ENCODE measurements at regions not wholly inside any gene's neighbourhood (a gene's known extent, or its start where the extent isn't known, plus 50 kb on each side); places are given as distances from the start of the nearest gene placed in this dataset.

GRCh38 chr6:74057326-74057725 is 361.3 kb downstream of the CD109 start:
- no peak overlapping the region for H3K4me3 ChIP-seq (ENCODE audit: low read depth, low read length)
- no peaks in the 10 kb centered on the region for H3K36me3 ChIP-seq
- H3K4me1 ChIP-seq = no peaks in the 10 kb centered on the region
- no peaks in the 10 kb centered on the region; the same call in 1 of the 2 replicates for H3K9me3 ChIP-seq
- DNase-seq = no peak
- TF ChIP-seq CTCF (IDR thresholded peaks at IDR 0.05; ENCODE audit: low read depth, low read length) = no peak
- no peaks in the 10 kb centered on the region for H3K27me3 ChIP-seq

DNA sequence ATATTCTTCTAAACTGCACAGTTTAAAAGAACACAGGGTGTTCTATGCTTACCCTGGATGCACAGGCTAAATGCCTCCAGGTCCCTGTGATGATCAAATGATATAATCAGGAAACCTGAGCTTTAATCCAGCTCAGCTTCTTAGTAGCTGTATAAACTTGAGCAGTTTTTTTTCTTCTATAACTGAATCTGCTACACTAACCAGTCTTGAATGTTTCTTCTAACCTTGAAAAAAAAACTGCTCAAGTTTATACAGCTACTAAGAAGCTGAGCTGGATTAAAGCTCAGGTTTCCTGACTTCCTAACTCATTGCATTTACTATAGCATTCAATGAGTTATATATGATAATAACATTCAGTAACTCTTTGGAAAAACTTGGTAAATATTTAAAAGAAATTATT is 358.2 kb downstream of the CD109 start:
- Histone ChIP-seq H3K9me3 (no peaks in the 10 kb centered on the region; the same call in 1 of the 2 replicates), H3K4me1 (no peaks in the 10 kb centered on the region), H3K4me3 (ENCODE audit: low read depth, low read length) (no peak overlapping the region), H3K36me3 (no peaks in the 10 kb centered on the region), H3K27me3 (no peaks in the 10 kb centered on the region)
- DNase-seq = no peak
- TF ChIP-seq CTCF (IDR thresholded peaks at IDR 0.05; ENCODE audit: low read depth, low read length) = no peak

DNA sequence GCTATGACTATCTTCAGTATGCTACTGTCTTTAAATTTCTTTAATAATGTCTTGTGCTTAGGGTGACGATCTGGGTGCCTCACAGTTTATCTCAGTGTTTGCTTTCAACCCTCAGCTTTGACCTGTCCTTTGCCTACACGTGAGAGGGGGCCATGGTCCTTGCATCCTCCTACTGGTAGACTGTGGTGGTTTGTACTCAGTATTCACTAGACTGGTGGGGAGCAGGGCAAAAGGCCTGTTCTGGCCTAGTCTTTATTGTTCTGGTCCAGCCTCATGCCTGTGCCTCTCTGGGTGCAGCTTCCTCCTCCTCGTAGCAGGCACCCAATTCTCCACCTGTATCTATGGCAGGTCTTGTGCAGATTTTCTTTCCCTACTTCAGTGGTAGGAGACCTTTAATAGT is 354.9 kb downstream of the CD109 start:
- Histone ChIP-seq H3K4me1 (no peaks in the 10 kb centered on the region), H3K9me3 (no peaks in the 10 kb centered on the region), H3K4me3 (ENCODE audit: low read depth, low read length) (no peak overlapping the region), H3K27me3 (no peaks in the 10 kb centered on the region), H3K36me3 (no peaks in the 10 kb centered on the region)
- no peak for TF ChIP-seq CTCF (IDR thresholded peaks at IDR 0.05; ENCODE audit: low read depth, low read length)
- DNase-seq = no peak

DNA sequence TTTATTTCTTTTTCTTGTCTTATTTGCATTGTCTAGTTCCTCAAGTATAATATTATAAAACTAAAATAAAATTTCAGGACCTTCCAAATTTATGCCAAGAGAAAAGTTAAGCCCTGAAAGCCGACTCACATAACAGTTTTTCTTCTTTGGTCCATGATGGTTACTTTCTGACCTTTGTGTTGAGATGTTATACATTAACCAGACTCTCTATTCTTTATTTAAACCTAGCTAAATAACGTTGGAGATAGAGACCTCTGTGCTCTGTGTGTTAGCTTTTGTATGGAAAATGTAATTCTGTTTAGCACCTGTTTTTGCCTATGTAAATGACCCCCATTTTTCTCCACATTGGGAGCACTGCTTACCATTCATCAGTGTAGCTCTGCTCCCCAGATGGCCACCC is 352.4 kb downstream of the CD109 start:
- Histone ChIP-seq H3K4me1 (no peaks in the 10 kb centered on the region), H3K4me3 (ENCODE audit: low read depth, low read length) (no peak overlapping the region), H3K36me3 (no peaks in the 10 kb centered on the region), H3K27me3 (no peaks in the 10 kb centered on the region), H3K9me3 (no peaks in the 10 kb centered on the region)
- TF ChIP-seq CTCF (IDR thresholded peaks at IDR 0.05; ENCODE audit: low read depth, low read length) = no peak
- DNase-seq = no peak

DNA sequence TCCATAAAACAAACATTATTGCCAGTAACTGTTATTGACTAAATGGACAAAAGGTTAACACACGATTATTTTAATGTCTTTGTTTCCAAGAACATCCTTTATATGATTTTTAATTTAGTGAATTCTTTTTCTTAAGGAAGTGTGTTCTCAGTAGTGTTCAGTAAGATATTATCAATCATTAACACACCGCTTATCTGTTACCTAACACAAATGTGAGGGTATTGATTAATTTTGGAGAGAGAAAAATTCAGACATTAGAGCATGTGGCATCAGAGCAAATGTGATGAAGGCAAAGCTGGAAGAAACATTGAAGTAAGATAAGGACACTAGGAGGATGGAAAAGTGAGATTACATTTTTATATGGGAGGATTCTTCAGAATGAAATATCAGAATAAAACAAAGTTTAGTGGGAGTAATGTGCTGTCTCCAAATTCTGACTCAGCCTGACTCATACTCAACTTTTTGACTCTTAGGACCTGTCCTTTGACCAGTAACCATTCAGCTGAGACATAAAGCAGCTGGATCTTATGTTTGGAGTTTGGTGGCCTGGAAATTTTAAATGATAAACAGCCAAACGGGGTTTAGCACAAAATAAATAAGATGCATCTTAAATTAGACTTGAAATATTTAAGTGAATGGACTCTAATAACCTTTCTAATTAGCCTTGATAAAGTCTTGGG is 348.6 kb downstream of the CD109 start:
- Histone ChIP-seq H3K4me3 (ENCODE audit: low read depth, low read length) (no peak overlapping the region), H3K4me1 (no peaks in the 10 kb centered on the region), H3K36me3 (no peaks in the 10 kb centered on the region), H3K27me3 (no peaks in the 10 kb centered on the region), H3K9me3 (no peaks in the 10 kb centered on the region)
- no peak for TF ChIP-seq CTCF (IDR thresholded peaks at IDR 0.05; ENCODE audit: low read depth, low read length)
- DNase-seq = no peak

GRCh38 chr6:74041420-74041819 is 345.4 kb downstream of the CD109 start:
- H3K4me3 ChIP-seq (ENCODE audit: low read depth, low read length) = no peak overlapping the region
- no peaks in the 10 kb centered on the region for H3K27me3 ChIP-seq
- H3K9me3 ChIP-seq = no peaks in the 10 kb centered on the region
- DNase-seq = no peak
- TF ChIP-seq CTCF (IDR thresholded peaks at IDR 0.05; ENCODE audit: low read depth, low read length) = no peak
- H3K36me3 ChIP-seq = no peaks in the 10 kb centered on the region
- H3K4me1 ChIP-seq = no peaks in the 10 kb centered on the region
